ENCODE measurements at regions not wholly inside any gene's neighbourhood (a gene's known extent, or its start where the extent isn't known, plus 50 kb on each side); places are given as distances from the start of the nearest gene placed in this dataset.
A peak's percentile ranks its signal among the peaks of the same experiment; 100 is the strongest.
"Not testable (repeated sequence)": the region's sequence is repeated elsewhere in the genome, so short reads cannot be mapped to it uniquely, and the experiment has no call there.

- DNase-seq: no peak
These were observed 262.9 kb upstream of the MAP2 start for GRCh38 chr2:209160800-209161588.

- DNase-seq: no peak
These were observed 261.7 kb upstream of the MAP2 start for GRCh38 chr2:209162129-209162528.

DNA sequence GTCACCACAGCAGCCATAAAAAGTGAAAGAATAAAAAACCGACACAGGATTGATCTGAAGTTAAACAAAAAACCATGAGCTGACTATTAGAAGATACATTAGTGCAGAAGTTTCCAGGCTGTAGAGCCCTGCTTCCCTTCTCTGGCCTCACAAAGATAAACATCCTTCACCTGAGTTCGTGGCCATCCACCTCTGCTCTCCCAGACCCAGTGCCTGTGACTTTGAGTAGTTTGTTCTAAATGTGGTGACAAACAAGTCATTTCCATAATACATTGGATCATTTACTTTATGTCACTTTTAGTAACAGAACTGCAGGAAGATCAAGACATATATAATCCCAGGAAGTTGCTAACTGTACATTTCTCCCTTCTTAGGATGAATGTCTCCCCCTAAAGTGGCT is 241.9 kb upstream of the MAP2 start:
- no peak for DNase-seq

GRCh38 chr2:209186886-209187285 is 237.0 kb upstream of the MAP2 start:
- DNase-seq: not testable (repeated sequence)

DNA sequence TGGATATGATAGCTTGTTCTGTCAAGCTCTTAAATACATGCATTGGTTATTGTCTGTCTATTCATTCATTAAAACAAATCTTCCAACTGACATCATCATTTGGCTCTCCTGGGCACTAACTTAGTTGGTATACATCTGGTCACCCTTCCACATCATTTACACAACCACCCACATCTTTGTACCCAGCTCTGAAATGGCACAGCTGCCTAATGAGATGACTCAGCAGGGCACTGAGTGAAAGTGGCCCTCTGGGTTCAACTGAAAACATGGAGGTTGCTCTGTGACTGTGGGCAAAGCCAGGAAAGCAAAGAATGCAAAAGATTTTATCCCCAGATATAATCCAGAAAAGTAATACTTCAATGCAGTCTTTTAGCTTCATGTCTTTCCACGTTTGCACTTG is 234.0 kb upstream of the MAP2 start:
- no peak for DNase-seq

DNA sequence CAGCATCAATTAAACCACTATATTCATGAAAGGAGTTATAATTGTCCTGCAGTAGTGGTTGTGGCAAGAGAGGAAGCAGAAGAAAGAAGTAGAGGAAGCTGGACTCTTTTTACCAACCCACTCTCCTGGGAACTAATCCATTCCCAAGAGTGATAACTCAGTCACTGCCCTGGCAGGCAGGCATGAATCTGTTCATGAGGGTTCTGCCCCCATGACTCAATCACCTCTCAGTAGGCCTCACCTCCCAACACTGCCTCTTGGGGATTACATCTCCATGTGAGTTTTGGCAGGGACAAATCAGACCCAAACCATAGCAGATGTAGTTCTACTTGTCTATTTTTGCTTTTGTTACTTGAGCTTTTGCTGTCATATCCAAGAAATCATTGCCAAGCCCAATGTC is 232.7 kb upstream of the MAP2 start:
- DNase-seq: no peak

DNA sequence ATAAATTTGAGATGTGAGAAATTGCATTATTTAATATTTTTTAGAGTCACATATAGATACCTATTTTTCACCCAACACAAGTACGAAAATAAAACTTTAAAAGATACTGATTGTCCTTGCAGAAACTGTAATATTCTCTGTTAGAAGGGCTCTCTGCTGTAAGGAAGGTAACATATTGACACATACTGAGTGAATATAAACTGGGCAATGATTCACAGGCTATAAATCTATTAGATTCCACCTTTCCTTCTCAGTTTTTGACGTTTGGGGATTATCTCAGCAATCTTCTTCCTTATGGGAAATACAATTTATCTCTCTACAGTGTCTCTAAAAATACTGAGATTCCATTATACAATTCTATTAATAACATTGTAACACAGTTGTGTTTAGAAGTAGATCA is 229.1 kb upstream of the MAP2 start:
- no peak for DNase-seq

DNA sequence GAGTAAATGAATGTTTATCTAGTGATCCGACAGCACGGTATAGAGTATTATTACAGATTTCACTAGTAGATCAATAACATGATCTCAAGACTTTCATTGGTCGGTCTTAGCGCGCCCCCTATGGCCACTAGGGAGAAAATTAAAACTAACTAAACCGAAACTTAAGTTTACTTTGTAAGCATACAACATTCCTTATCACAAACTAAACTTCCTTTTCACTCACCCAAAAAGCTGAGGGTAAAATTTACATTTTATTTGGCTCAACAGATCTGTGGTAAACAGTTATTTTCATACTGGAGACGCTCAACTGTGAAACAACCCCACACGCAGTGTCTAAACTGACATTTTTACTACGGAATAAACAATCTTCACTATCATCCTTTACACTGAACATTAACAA is 215.6 kb upstream of the MAP2 start:
- DNase-seq: peak in 7 of 58 donors; percentile 1 to 30 (median 8)

- DNase-seq: no peak
These were observed 213.9 kb upstream of the MAP2 start for GRCh38 chr2:209209943-209210342.

- DNase-seq: no peak
These were observed 193.3 kb upstream of the MAP2 start for GRCh38 chr2:209230560-209230959.

DNA sequence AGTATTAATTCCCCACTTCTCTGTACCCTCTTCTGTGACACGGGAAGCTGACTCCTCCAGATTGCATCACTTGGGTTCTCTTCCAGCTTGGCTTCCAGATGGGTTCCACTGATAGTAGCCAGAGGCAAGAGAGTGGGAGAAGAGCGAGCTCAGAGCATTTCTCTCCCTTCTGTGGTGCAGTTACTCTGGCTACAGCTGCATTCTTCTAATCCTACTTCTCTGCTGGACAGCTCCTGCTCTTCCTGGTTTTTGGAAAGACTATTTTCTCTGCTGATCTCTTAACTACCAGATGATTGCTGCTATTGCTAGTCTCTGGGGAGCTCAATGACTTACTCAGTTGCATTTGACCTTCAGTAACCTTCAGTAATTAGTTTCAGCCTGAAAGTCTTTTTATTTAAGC is 187.5 kb upstream of the MAP2 start:
- no peak for DNase-seq

DNA sequence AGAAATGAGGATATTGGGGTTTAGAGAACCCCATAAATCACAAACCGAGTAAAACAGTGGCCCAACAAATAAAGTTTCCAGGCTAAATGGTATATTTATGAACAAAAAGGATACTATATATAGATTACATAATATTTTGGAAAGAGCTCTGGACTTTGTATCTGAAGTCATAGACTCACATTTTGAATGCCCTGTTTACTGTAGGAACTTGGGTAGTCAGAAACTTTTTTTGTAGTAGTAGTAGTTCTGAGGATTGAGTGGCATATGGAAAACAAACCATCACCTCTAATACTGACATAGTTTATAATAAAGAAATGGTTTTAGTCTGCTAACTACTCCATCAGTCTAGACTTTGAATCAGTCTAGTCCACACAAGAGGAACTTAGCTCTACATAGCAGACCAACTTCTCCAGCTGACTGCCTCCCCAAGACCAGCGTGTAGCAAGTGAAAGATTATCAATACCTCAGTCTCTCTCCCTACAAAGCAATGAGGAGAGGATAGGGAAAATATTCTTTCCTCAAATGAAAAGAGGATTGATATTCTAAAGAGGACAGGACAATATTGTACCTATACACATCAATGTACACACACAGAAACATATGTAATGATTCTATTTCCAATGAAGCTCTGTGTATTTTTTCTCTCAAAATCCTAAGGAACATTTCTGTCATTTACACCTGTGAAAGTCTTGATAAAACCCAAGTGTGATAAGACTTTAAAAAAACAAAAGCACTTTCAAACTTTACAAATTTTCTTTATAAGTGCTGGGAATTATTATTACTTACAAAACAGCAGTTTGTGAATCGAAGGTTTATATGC is 184.9 kb upstream of the MAP2 start:
- DNase-seq: no peak

DNA sequence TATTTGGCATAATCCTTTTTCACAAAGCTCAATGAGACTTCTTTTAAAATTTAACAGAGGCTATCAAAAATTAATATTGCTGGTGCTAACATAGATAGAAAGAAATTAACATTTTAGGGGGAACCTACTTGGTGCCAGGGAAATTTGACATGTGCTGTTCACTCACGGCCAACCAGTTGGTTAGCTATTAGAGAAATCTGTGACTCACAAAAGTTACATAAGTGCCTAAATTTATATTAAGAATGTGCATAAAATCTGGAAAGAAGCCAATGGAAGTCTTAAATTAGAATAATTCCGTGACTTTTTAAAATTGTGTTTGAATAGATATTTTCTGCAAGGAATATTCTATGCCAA is 184.3 kb upstream of the MAP2 start:
- no peak for DNase-seq

GRCh38 chr2:209240204-209240603 is 183.6 kb upstream of the MAP2 start:
- no peak for DNase-seq

DNA sequence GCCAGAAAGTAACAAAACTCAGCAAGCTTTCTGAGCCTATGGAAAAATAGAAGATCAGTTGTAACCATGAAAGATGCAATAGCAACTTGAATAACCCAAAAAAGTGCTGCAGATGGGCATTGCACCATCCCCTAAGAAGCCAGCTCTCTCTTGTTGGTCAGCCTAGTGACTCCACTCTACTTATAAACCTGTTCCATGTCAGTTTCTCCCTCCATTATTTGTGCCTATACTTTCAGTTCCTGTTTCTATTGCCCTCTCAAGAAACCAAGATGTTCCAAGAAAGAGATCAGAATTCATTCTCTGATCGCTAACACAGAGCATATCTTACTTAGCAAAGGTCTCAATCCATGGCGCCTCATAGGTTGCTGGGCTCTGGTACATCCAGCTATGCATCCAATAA is 170.3 kb upstream of the MAP2 start:
- no peak for DNase-seq

DNA sequence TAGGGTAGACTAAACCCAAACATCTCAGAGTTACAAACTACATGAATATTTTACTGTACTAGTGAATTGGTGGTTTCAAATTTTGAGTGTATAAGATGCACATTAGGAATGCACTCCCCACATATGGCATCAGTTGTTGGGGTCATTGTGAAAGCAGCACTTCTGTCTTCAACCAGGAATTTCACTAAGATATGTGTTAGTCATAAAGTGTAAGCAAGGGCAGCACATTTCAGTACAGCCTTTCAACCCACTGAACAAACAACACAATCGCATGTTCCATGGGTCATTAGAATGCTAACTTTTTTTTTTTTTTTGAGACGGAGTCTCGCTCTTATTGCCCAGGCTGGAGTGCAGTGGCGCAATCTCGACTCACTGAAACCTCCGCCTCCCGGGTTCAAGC is 164.1 kb upstream of the MAP2 start:
- DNase-seq: no peak

GRCh38 chr2:209260281-209260680 is 163.6 kb upstream of the MAP2 start:
- DNase-seq: no peak

DNA sequence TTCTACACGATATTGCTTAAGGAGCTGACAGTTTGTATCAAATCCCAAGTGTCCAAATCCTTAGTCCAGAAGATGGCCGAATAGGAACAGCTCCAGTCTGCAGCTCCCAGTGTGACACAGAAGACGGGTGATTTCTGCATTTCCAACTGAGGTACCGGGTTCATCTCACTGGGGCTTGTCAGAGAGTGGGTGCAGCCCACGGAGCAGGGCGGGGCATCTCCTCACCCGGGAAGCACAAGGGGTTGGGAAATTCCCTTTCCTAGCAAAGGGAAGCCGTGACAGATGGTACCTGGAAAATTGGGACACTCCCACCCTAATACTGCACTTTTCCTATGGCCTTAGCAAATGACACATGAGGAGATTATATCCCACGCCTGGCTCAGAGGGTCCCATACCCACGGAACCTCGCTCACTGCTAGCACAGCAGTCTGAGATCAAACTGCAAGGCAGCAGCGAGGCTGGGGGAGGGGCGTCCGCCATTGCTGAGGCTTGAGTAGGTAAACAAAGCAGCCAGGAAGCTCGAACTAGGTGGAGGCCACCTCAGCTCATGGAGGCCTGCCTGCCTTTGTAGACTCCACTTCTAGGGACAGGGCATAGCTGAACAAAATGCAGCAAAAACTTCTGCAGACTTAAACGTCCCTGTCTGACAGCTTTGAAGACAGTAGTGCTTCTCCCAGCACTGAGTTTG is 162.3 kb upstream of the MAP2 start:
- peak in 1 of 58 donors; percentile 20 for DNase-seq

GRCh38 chr2:209269024-209269423 is 154.8 kb upstream of the MAP2 start:
- DNase-seq: no peak

DNA sequence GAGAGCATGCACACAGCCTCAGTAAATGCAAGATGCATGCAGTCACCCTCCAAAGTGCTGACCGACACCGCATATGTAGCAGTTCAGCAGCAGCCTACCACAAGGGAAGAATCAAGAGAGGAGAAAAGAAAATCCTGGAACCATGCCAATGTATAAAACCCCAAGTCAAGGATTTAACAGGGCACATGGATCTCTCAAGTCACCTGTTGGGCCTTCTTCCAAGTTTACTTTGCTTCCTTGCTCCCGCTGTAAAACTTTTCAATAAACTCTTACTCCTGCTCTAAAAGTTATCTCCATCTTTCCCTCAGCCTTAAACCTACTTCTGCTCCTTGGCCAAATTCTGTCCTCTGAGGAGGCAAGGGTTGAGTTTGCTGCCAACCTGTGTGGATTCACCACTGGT is 147.8 kb upstream of the MAP2 start:
- no peak for DNase-seq

GRCh38 chr2:209277444-209277843 is 146.4 kb upstream of the MAP2 start:
- DNase-seq: no peak

DNA sequence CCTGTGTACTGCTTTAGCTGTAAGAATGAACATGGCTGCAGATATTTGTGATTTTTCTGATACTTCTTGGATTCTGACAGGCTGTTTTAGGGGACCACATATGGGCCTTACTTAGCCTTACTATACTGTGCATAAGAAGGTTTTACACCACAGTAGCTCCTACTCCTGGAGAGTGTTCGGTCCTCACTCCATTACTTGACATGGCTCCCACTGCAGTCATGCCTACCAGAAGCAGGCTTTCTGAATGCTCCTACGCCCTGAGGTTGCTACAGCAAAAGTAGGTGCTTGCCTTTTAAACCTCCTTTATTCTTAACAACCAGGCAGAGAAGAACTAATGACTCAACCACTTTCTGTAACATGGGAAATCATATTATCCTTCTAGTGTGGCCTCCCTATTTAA is 125.2 kb upstream of the MAP2 start:
- no peak for DNase-seq
